HEK293 (cell line): ENCODE measurements at regions not wholly inside any gene's neighbourhood (a gene's known extent, or its start where the extent isn't known, plus 50 kb on each side); places are given as distances from the start of the nearest gene placed in this dataset.

Experiments used
- CTCF ChIA-PET: fragments of 350-600 bp; formaldehyde crosslinking; extraction: SDS; loops from one replicate; lab custom pipeline; 2021; ENCODE audit warnings: antibody characterized with exemption; lab: Yijun Ruan, JAX
- POLR2A ChIA-PET: fragments of 300-600 bp; formaldehyde crosslinking; extraction: SDS; loops from one replicate; lab custom pipeline; 2020; ENCODE audit warnings: antibody characterized with exemption, inconsistent platforms; lab: Yijun Ruan, JAX
- H3K27ac ChIP-seq: fragments of 200-500 bp; sonication (Bioruptor generic); 2 replicates; pipeline ENCODE4 v1.5.1; 2014; ENCODE audit warnings: low read depth, low read length, control low read depth, inconsistent platforms; ENCODE audit errors: extremely low read depth
- H3K36me3 ChIP-seq, 2 experiments: fragments of 200-500 bp in 1 of 2; sonication (Bioruptor generic) in 1 of 2; 1 replicate in 1 of 2; 2 replicates in 1 of 2; pipeline ENCODE4 v1.5.1; 2014 to 2017; ENCODE audit warnings: inconsistent platforms in 2 of 2, low read length in 2 of 2; ENCODE audit not compliant: control insufficient read depth in 2 of 2, insufficient read depth in 1 of 2
- H3K4me1 ChIP-seq: fragments of 200-500 bp; sonication (Bioruptor generic); 2 replicates; pipeline ENCODE4 v1.5.1; 2014; ENCODE audit warnings: mild to moderate bottlenecking, low read length, inconsistent platforms; ENCODE audit not compliant: control insufficient read depth, insufficient read depth
- H3K4me3 ChIP-seq: 2 replicates; pipeline ENCODE4 v1.5.1; 2011; ENCODE audit warnings: low read depth, mild to moderate bottlenecking, control low read depth, low read length, moderate library complexity
- H3K9me3 ChIP-seq: fragments of 200-500 bp; sonication (Bioruptor generic); 2 replicates; pipeline ENCODE4 v1.5.1; 2014; ENCODE audit warnings: low read depth, low read length, inconsistent platforms; ENCODE audit not compliant: control insufficient read depth, insufficient read depth
- GLI4 ChIP-seq: fragments of 450-650 bp; formaldehyde crosslinking; IDR thresholded peaks from 2 replicates; pipeline ENCODE4 v1.5.1; 2016; ENCODE audit warnings: missing biosample characterization, missing genetic modification characterization
- HOXC10 ChIP-seq: sonication (generic); formaldehyde crosslinking; IDR thresholded peaks from 2 replicates; pipeline ENCODE4 v1.8.1; 2023; ENCODE audit warnings: mild to moderate bottlenecking, missing genetic modification reagents
- ZFP41 ChIP-seq: fragments of 450-650 bp; formaldehyde crosslinking; IDR thresholded peaks from 2 replicates; pipeline ENCODE4 v1.5.1; 2016; ENCODE audit warnings: missing biosample characterization, missing genetic modification characterization, borderline replicate concordance
- ZNF266 ChIP-seq: fragments of 450-650 bp; formaldehyde crosslinking; IDR thresholded peaks from 2 replicates; pipeline ENCODE4 v1.5.1; 2016; ENCODE audit warnings: missing biosample characterization, missing genetic modification characterization, low read depth
- ZNF354C ChIP-seq: fragments of 450-650 bp; formaldehyde crosslinking; IDR thresholded peaks from 2 replicates; pipeline ENCODE4 v1.5.1; 2016; ENCODE audit warnings: missing biosample characterization, missing genetic modification characterization, low read depth, borderline replicate concordance
- ZNF473 ChIP-seq: fragments of 450-650 bp; formaldehyde crosslinking; IDR thresholded peaks from 2 replicates; pipeline ENCODE4 v1.5.1; 2017; ENCODE audit warnings: missing biosample characterization, missing genetic modification characterization
- ZNF501 ChIP-seq: fragments of 450-650 bp; formaldehyde crosslinking; IDR thresholded peaks from 2 replicates; pipeline ENCODE4 v1.5.1; 2016; ENCODE audit warnings: missing biosample characterization, missing genetic modification characterization
- ZNF548 ChIP-seq: fragments of 450-650 bp; formaldehyde crosslinking; IDR thresholded peaks from 2 replicates; pipeline ENCODE4 v1.5.1; 2016; ENCODE audit warnings: missing biosample characterization, missing genetic modification characterization
- ZNF670 ChIP-seq: fragments of 450-650 bp; formaldehyde crosslinking; IDR thresholded peaks from 2 replicates; pipeline ENCODE4 v1.5.1; 2016; ENCODE audit warnings: missing biosample characterization, missing genetic modification characterization, low read depth
- ZNF843 ChIP-seq: fragments of 450-650 bp; formaldehyde crosslinking; IDR thresholded peaks from 2 replicates; pipeline ENCODE4 v1.5.1; 2016; ENCODE audit warnings: missing biosample characterization, missing genetic modification characterization
- ZSCAN30 ChIP-seq: fragments of 450-650 bp; IDR thresholded peaks from 2 replicates; pipeline ENCODE4 v1.5.1; 2018; ENCODE audit warnings: missing biosample characterization, mild to moderate bottlenecking, missing genetic modification characterization, moderate library complexity
- TF ChIP-seq, protein P1 (sequence below): fragments of 450-650 bp; formaldehyde crosslinking; IDR thresholded peaks from 2 replicates; pipeline ENCODE4 v1.5.1; 2016; ENCODE audit warnings: missing biosample characterization, missing genetic modification characterization, low read depth
- TF ChIP-seq, protein P2 (sequence below): fragments of 450-650 bp; formaldehyde crosslinking; IDR thresholded peaks from 2 replicates; pipeline ENCODE4 v1.5.1; 2016; ENCODE audit warnings: missing biosample characterization, missing genetic modification characterization
- TF ChIP-seq, protein P3 (sequence below): IDR thresholded peaks from 2 replicates; pipeline ENCODE4 v1.6.1; 2011; ENCODE audit warnings: mild to moderate bottlenecking, low read depth, low read length, borderline replicate concordance
- TF ChIP-seq, protein P4 (sequence below): fragments of 450-650 bp; formaldehyde crosslinking; IDR thresholded peaks from 2 replicates; pipeline ENCODE4 v1.5.1; 2016; ENCODE audit warnings: missing biosample characterization, missing genetic modification characterization
- TF ChIP-seq, protein P5 (sequence below): fragments of 450-650 bp; formaldehyde crosslinking; IDR thresholded peaks from 2 replicates; pipeline ENCODE4 v1.5.0; 2017; ENCODE audit warnings: missing biosample characterization, missing genetic modification characterization, borderline replicate concordance
- TF ChIP-seq, protein P6 (sequence below): fragments of 450-650 bp; formaldehyde crosslinking; IDR thresholded peaks from 2 replicates; pipeline ENCODE4 v1.5.1; 2016; ENCODE audit warnings: missing biosample characterization, missing genetic modification characterization

DNA sequence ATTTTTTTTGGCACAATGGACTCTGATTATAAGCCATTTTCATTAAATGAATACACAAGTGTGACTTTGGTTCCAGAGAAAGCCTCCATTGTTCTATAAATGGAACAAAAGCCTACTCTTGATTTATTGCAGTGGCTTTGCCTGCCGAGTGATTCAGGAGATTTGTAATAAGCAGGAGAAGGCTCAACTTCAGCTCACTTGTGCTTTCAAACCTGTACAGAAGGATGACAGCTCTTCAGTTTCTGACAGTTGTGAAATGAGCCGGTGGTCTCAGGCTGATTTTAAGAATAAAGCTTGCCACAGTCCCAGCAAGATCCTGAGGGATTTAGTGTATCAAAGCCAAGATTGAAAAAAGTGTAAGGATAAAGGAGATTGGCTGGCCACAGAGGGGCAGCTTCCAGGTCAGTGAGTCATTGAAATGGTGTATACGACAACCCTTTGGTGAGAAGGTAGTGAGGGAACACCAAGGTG, 438.8 kb upstream of the TGFBR2 start:
- POLR2A ChIA-PET = no interaction called here
- CTCF ChIA-PET = interaction anchor here (0.6 kb wide), 1 partner anchor 29 kb away, joined by 3 read pairs; no protein-coding TSS in a partner anchor
- Histone ChIP-seq H3K9me3 (no peaks in the 10 kb centered on the region), H3K4me1 (no peaks in the 10 kb centered on the region; the same call in 1 of the 2 replicates), H3K27ac (no peak overlapping the region), H3K36me3 (no peaks in the 10 kb centered on the region), H3K4me3 (no peak overlapping the region)
- TF ChIP-seq ZNF548 (tag by site-specific recombination) = no peak
- TF ChIP-seq, protein P1, sequence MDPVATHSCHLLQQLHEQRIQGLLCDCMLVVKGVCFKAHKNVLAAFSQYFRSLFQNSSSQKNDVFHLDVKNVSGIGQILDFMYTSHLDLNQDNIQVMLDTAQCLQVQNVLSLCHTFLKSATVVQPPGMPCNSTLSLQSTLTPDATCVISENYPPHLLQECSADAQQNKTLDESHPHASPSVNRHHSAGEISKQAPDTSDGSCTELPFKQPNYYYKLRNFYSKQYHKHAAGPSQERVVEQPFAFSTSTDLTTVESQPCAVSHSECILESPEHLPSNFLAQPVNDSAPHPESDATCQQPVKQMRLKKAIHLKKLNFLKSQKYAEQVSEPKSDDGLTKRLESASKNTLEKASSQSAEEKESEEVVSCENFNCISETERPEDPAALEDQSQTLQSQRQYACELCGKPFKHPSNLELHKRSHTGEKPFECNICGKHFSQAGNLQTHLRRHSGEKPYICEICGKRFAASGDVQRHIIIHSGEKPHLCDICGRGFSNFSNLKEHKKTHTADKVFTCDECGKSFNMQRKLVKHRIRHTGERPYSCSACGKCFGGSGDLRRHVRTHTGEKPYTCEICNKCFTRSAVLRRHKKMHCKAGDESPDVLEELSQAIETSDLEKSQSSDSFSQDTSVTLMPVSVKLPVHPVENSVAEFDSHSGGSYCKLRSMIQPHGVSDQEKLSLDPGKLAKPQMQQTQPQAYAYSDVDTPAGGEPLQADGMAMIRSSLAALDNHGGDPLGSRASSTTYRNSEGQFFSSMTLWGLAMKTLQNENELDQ (tag by site-specific recombination) = no peak
- no peak for TF ChIP-seq ZFP41
- TF ChIP-seq, protein P2, sequence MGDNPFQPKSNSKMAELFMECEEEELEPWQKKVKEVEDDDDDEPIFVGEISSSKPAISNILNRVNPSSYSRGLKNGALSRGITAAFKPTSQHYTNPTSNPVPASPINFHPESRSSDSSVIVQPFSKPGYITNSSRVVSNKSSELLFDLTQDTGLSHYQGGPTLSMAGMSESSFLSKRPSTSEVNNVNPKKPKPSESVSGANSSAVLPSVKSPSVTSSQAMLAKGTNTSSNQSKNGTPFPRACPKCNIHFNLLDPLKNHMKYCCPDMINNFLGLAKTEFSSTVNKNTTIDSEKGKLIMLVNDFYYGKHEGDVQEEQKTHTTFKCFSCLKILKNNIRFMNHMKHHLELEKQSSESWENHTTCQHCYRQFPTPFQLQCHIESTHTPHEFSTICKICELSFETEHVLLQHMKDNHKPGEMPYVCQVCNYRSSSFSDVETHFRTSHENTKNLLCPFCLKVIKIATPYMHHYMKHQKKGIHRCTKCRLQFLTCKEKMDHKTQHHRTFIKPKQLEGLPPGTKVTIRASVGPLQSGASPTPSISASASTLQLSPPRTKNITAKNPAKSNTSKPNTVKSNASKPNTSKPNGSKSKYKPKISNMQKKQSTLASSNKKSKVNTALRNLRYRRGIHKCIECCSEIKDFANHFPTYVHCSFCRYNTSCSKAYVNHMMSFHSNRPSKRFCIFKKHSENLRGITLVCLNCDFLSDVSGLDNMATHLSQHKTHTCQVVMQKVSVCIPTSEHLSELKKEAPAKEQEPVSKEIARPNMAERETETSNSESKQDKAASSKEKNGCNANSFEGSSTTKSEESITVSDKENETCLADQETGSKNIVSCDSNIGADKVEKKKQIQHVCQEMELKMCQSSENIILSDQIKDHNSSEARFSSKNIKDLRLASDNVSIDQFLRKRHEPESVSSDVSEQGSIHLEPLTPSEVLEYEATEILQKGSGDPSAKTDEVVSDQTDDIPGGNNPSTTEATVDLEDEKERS = no peak
- TF ChIP-seq, protein P3, sequence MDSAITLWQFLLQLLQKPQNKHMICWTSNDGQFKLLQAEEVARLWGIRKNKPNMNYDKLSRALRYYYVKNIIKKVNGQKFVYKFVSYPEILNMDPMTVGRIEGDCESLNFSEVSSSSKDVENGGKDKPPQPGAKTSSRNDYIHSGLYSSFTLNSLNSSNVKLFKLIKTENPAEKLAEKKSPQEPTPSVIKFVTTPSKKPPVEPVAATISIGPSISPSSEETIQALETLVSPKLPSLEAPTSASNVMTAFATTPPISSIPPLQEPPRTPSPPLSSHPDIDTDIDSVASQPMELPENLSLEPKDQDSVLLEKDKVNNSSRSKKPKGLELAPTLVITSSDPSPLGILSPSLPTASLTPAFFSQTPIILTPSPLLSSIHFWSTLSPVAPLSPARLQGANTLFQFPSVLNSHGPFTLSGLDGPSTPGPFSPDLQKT = no peak
- TF ChIP-seq, protein P4, sequence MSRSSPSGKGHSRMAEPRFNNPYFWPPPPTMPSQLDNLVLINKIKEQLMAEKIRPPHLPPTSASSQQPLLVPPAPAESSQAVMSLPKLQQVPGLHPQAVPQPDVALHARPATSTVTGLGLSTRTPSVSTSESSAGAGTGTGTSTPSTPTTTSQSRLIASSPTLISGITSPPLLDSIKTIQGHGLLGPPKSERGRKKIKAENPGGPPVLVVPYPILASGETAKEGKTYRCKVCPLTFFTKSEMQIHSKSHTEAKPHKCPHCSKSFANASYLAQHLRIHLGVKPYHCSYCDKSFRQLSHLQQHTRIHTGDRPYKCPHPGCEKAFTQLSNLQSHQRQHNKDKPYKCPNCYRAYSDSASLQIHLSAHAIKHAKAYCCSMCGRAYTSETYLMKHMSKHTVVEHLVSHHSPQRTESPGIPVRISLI (tag by site-specific recombination) = no peak
- TF ChIP-seq ZNF354C (tag by site-specific recombination) = no peak
- no peak for TF ChIP-seq HOXC10
- TF ChIP-seq ZNF501 = no peak
- no peak for TF ChIP-seq ZNF843
- TF ChIP-seq GLI4 (tag by site-specific recombination) = no peak
- TF ChIP-seq, protein P5, sequence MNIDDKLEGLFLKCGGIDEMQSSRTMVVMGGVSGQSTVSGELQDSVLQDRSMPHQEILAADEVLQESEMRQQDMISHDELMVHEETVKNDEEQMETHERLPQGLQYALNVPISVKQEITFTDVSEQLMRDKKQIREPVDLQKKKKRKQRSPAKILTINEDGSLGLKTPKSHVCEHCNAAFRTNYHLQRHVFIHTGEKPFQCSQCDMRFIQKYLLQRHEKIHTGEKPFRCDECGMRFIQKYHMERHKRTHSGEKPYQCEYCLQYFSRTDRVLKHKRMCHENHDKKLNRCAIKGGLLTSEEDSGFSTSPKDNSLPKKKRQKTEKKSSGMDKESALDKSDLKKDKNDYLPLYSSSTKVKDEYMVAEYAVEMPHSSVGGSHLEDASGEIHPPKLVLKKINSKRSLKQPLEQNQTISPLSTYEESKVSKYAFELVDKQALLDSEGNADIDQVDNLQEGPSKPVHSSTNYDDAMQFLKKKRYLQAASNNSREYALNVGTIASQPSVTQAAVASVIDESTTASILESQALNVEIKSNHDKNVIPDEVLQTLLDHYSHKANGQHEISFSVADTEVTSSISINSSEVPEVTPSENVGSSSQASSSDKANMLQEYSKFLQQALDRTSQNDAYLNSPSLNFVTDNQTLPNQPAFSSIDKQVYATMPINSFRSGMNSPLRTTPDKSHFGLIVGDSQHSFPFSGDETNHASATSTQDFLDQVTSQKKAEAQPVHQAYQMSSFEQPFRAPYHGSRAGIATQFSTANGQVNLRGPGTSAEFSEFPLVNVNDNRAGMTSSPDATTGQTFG (tag by site-specific recombination) = no peak
- TF ChIP-seq ZNF266 (tag by site-specific recombination) = no peak
- TF ChIP-seq, protein P6, sequence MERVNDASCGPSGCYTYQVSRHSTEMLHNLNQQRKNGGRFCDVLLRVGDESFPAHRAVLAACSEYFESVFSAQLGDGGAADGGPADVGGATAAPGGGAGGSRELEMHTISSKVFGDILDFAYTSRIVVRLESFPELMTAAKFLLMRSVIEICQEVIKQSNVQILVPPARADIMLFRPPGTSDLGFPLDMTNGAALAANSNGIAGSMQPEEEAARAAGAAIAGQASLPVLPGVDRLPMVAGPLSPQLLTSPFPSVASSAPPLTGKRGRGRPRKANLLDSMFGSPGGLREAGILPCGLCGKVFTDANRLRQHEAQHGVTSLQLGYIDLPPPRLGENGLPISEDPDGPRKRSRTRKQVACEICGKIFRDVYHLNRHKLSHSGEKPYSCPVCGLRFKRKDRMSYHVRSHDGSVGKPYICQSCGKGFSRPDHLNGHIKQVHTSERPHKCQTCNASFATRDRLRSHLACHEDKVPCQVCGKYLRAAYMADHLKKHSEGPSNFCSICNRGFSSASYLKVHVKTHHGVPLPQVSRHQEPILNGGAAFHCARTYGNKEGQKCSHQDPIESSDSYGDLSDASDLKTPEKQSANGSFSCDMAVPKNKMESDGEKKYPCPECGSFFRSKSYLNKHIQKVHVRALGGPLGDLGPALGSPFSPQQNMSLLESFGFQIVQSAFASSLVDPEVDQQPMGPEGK (tag by site-specific recombination) = no peak
- TF ChIP-seq ZNF473 (tag by site-specific recombination) = no peak
- TF ChIP-seq ZNF670 (tag by site-specific recombination) = no peak
- TF ChIP-seq ZSCAN30 (tag by site-specific recombination) = no peak
